GM12865 (cell line): ENCODE measurements at regions not wholly inside any gene's neighbourhood (a gene's known extent, or its start where the extent isn't known, plus 50 kb on each side); places are given as distances from the start of the nearest gene placed in this dataset.

Source experiments
- DNase-seq: peaks from one replicate; pipeline ENCODE4 v3.0.0; 2010; ENCODE audit warnings: low read depth
- H3K4me3 ChIP-seq: 2 replicates; pipeline ENCODE4 v1.5.1; 2011; ENCODE audit warnings: mild to moderate bottlenecking, low read depth, low read length, control low read depth
- TF ChIP-seq, protein P1 (sequence below): IDR thresholded peaks from 2 replicates; pipeline ENCODE4 v1.5.1; 2011; ENCODE audit warnings: low read length, control low read depth, low read depth, inconsistent platforms; ENCODE audit not compliant: insufficient read depth; ENCODE audit errors: missing control alignments

DNA sequence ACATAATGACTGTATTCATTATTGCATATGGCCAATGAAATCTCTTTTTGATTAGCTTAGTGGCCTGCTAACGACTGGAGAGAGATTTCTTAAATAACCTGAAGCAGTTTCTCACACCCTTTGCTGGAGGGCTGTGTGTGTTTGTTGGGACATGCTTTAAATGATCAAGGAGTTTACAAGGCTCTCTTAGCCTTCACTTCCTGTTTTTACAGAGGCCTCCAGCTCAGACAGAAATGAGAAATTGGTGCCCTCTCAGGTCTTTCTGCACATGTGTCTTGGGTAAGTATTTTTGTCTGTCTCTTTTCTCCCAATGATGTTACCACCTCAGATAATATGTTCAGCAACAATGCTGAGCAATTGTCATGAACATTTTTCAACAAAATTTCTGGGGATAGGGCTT, 884.4 kb upstream of the CNTN5 start:
- TF ChIP-seq, protein P1, sequence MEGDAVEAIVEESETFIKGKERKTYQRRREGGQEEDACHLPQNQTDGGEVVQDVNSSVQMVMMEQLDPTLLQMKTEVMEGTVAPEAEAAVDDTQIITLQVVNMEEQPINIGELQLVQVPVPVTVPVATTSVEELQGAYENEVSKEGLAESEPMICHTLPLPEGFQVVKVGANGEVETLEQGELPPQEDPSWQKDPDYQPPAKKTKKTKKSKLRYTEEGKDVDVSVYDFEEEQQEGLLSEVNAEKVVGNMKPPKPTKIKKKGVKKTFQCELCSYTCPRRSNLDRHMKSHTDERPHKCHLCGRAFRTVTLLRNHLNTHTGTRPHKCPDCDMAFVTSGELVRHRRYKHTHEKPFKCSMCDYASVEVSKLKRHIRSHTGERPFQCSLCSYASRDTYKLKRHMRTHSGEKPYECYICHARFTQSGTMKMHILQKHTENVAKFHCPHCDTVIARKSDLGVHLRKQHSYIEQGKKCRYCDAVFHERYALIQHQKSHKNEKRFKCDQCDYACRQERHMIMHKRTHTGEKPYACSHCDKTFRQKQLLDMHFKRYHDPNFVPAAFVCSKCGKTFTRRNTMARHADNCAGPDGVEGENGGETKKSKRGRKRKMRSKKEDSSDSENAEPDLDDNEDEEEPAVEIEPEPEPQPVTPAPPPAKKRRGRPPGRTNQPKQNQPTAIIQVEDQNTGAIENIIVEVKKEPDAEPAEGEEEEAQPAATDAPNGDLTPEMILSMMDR: no peak
- no peak overlapping the region for H3K4me3 ChIP-seq
- no peak for DNase-seq

GRCh38 chr11:98137437-98137836, 883.3 kb upstream of the CNTN5 start:
- no peak overlapping the region for H3K4me3 ChIP-seq
- no peak for DNase-seq
- TF ChIP-seq, protein P1: no peak

DNA sequence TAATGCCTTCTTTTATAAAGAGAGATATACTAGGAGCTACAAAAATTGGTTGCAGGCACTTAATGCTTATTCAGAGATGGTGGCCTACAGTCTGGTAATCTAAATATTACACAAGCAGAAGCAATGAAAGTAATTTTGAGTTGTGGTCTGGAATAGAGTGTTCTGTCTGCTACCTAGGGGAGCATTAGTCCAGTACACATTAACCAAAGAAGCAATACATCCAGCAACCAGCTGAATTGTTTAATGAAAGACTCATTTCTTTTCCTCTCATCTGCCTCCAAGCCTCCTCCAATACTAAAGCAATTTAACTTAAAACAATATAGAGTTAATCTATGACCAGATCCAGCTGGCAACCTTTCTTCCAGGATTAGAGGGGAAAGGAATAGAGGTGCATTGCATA, 877.1 kb upstream of the CNTN5 start:
- no peak overlapping the region for H3K4me3 ChIP-seq
- TF ChIP-seq, protein P1: no peak
- DNase-seq: no peak

DNA sequence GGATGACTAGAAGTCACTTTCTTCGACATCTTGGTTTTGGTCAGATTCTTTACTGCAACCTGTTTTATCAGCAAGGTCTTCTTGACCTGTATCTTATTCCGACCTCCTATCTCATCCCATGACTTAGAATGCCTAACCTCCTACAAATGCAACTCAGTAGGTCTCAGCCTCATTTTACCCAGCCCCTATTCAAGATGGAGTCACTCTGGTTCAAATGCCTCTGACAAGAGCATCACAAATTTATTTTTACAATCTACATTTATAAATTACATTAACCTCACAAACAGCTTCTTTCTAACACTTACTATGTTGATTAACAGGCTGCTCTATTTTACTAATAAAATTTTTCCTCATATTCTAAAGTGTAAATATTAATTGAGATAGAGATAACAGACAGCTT, 867.0 kb upstream of the CNTN5 start:
- H3K4me3 ChIP-seq: no peak overlapping the region
- TF ChIP-seq, protein P1: no peak
- no peak for DNase-seq

DNA sequence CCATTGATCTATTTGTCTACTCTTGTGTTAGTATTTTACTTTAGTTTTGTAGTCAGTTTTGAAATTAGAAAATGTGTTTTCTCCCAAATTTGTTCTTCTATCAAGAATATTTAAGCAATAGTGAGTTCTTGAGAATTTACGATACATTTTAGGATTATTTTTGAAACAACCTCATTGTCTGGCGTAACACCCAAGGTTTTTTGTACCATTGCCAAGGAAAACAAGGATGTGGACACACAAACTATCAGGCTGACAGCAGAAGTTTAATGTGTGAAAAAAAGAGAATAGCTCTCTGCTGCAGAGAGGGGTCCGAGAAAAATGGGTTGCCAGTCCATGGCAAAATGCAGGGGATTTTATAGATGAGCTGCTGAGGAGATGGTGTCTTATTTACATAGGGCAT, 865.1 kb upstream of the CNTN5 start:
- no peak for DNase-seq
- H3K4me3 ChIP-seq: no peak overlapping the region
- TF ChIP-seq, protein P1: no peak

DNA sequence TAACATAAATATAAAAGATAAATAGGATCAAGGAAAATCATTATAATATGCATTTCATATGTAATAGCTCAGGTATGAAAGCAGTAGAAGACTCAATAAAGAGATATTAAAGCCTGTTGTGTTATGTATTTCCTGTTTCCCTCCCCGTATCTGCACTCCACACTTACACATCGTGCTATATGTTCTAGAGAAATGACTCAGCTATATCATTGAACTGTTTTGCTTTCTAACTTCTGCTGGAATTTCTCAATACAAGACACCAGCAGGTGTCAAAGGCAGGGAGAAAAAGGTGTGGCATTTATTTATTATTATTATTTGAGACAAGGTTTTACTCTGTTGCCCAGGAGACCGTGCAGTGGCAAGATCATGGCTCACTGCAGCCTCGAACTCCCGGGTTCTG, 842.8 kb upstream of the CNTN5 start:
- H3K4me3 ChIP-seq: no peak overlapping the region
- DNase-seq: no peak
- TF ChIP-seq, protein P1: no peak

DNA sequence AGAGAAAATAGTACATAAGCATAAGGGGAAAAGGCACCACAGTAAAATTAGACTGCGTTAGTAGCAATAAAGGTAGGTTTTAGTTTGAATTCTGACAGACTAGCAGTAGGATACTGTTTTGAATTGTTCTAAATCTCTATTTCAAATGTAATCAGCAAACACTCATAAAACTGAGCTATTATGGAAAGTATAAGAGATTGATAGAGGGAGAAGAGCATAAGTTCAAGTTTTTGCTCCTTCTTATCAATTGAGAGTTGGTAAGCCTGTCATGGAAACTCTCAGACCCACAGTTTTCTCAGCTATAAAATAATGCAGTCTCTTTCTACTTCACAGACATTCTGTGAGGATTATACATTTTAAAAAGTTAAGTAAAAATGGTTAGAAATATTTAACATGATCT, 840.2 kb upstream of the CNTN5 start:
- TF ChIP-seq, protein P1: no peak
- no peak for DNase-seq
- H3K4me3 ChIP-seq: no peak overlapping the region
